Gastrocnemius medialis (tissue), 4 donors: ENCODE measurements at regions not wholly inside any gene's neighbourhood (a gene's known extent, or its start where the extent isn't known, plus 50 kb on each side); places are given as distances from the start of the nearest gene placed in this dataset.

Source experiments
- ATAC-seq, 2 donors: fragments of 150-250 bp; one replicate each; pipeline ENCODE4 v1.9.1; 2016
- DNase-seq, 2 donors: peaks; one replicate each; pipeline ENCODE4 v3.0.0-alpha.2; 2019
- H3K27ac ChIP-seq, 4 donors: fragments of 200-600 bp; sonication (generic); 1 replicate in 1 of 4; 2 replicates in 3 of 4; pipeline ENCODE4 v1.5.1; 2016 to 2018; ENCODE audit warnings: mild to moderate bottlenecking in 2 of 4, moderate library complexity in 1 of 4
- H3K27me3 ChIP-seq, 3 donors: fragments of 200-600 bp; sonication (generic) in 2 of 3; 1 replicate in 1 of 3; 2 replicates in 2 of 3; pipeline versions ENCODE4 v1.5.1 to v1.6.0; 2016 to 2019; ENCODE audit warnings: mild to moderate bottlenecking in 1 of 3, moderate library complexity in 1 of 3
- H3K36me3 ChIP-seq, 2 donors: fragments of 200-600 bp; sonication (generic) in 1 of 2; one replicate each; pipeline ENCODE4 v1.5.1; 2017 to 2018
- H3K4me1 ChIP-seq, 2 donors: fragments of 200-600 bp; sonication (generic) in 1 of 2; one replicate each; pipeline ENCODE4 v1.5.1; 2016 to 2017; ENCODE audit warnings: mild to moderate bottlenecking in 2 of 2
- H3K4me3 ChIP-seq, 4 donors: fragments of 200-600 bp; sonication (generic) in 3 of 4; 1 replicate in 1 of 4; 2 replicates in 3 of 4; pipeline ENCODE4 v1.5.1; 2016 to 2019; ENCODE audit warnings: mild to moderate bottlenecking in 2 of 4
- H3K9me3 ChIP-seq, 3 donors: fragments of 200-600 bp; sonication (generic) in 2 of 3; 1 replicate in 1 of 3; 2 replicates in 2 of 3; pipeline ENCODE4 v1.5.1; 2016 to 2019
- CTCF ChIP-seq, 5 experiments: fragments of 450-650 bp in 3 of 5; fragments of 200-600 bp in 2 of 5; sonication (generic) in 2 of 5; IDR thresholded peaks in 4 of 5; conservative IDR thresholded peaks in 1 of 5; 1 replicate in 4 of 5; 2 replicates in 1 of 5; pipeline ENCODE4 v1.5.1; 2016 to 2019; ENCODE audit warnings: antibody characterized with exemption in 5 of 5, mild to moderate bottlenecking in 3 of 5, moderate library complexity in 3 of 5
- POLR2A ChIP-seq, 2 donors: fragments of 450-650 bp; IDR thresholded peaks; one replicate each; pipeline ENCODE4 v1.6.1; 2017; ENCODE audit warnings: antibody characterized with exemption in 2 of 2, mild to moderate bottlenecking in 2 of 2, moderate library complexity in 2 of 2
- in situ Hi-C, 4 donors: fragments of 200-750 bp; cut with MboI; loops; one replicate each; pipeline versions ENCODE4 v1.15.0 to v1.8.0; 2017; ENCODE audit warnings: low sequenced_read_pairs in 4 of 4
- intact Hi-C: fragments of 100-400 bp; cut with DNase I; formaldehyde crosslinking; loops from one replicate; pipeline ENCODE4 v1.15.1; 2023; ENCODE audit warnings: low total_unique reads

- intact Hi-C loops: no loop called here
- no peaks in the 10 kb centered on the region for H3K36me3 ChIP-seq
These were observed 367.6 kb downstream of the SPATA31D1 start for GRCh38 chr9:82356131-82356530.

GRCh38 chr9:82356871-82357270, 368.3 kb downstream of the SPATA31D1 start:
- H3K9me3 ChIP-seq: no peaks in the 10 kb centered on the region
- no peaks in the 10 kb centered on the region for H3K4me1 ChIP-seq
- no peaks in the 10 kb centered on the region for H3K27me3 ChIP-seq
- H3K4me3 ChIP-seq: no peak overlapping the region
- intact Hi-C loops: no loop called here
- no peak for ATAC-seq
- no peak overlapping the region for H3K27ac ChIP-seq
- in situ Hi-C loops: no loop called here
- TF ChIP-seq CTCF (IDR thresholded peaks at IDR 0.05 in 4 of 5, conservative IDR thresholded peaks at IDR 0.05 in 1 of 5): no peak
- TF ChIP-seq POLR2A (IDR thresholded peaks at IDR 0.05): no peak
- no peaks in the 10 kb centered on the region for H3K36me3 ChIP-seq
- DNase-seq: no peak

More at GRCh38 chr9:82356131-82356530, 367.6 kb downstream of the SPATA31D1 start:
- TF ChIP-seq CTCF (IDR thresholded peaks at IDR 0.05 in 4 of 5, conservative IDR thresholded peaks at IDR 0.05 in 1 of 5) (no peak), POLR2A (IDR thresholded peaks at IDR 0.05) (no peak)
- in situ Hi-C loops: no loop called here
- no peak overlapping the region for H3K27ac ChIP-seq
- H3K4me3 ChIP-seq: no peak overlapping the region
- DNase-seq (no peak), ATAC-seq (no peak)
- H3K27me3 ChIP-seq: no peaks in the 10 kb centered on the region
- no peaks in the 10 kb centered on the region for H3K4me1 ChIP-seq
- no peaks in the 10 kb centered on the region for H3K9me3 ChIP-seq

GRCh38 chr9:82363198-82363597, 374.6 kb downstream of the SPATA31D1 start:
- in situ Hi-C loops: no loop called here
- H3K4me1 ChIP-seq: peaks cover 6 to 8% of the 10 kb centered on the region in 2 donors
- ATAC-seq (no peak), DNase-seq (no peak)
- H3K4me3 ChIP-seq: no peak overlapping the region
- H3K27ac ChIP-seq: no peak overlapping the region
- intact Hi-C loops: no loop called here
- TF ChIP-seq POLR2A (IDR thresholded peaks at IDR 0.05): no peak
- TF ChIP-seq CTCF (IDR thresholded peaks at IDR 0.05 in 4 of 5, conservative IDR thresholded peaks at IDR 0.05 in 1 of 5): no peak
- H3K36me3 ChIP-seq: no peaks in the 10 kb centered on the region
- H3K27me3 ChIP-seq: no peaks in the 10 kb centered on the region
- no peaks in the 10 kb centered on the region for H3K9me3 ChIP-seq

GRCh38 chr9:82363682-82364081, 375.1 kb downstream of the SPATA31D1 start:
- H3K4me3 ChIP-seq: no peak overlapping the region
- H3K9me3 ChIP-seq: no peaks in the 10 kb centered on the region
- ATAC-seq: no peak
- H3K4me1 ChIP-seq: peaks cover 6 to 8% of the 10 kb centered on the region in 2 donors
- no peak for DNase-seq
- no peak for TF ChIP-seq POLR2A (IDR thresholded peaks at IDR 0.05)
- TF ChIP-seq CTCF (IDR thresholded peaks at IDR 0.05 in 4 of 5, conservative IDR thresholded peaks at IDR 0.05 in 1 of 5): no peak
- intact Hi-C loops: no loop called here
- in situ Hi-C loops: no loop called here
- no peak overlapping the region for H3K27ac ChIP-seq
- H3K27me3 ChIP-seq: no peaks in the 10 kb centered on the region
- H3K36me3 ChIP-seq: no peaks in the 10 kb centered on the region

GRCh38 chr9:82367016-82367415, 378.4 kb downstream of the SPATA31D1 start:
- Histone ChIP-seq H3K27ac (no peak overlapping the region), H3K4me1 (peaks cover 6 to 8% of the 10 kb centered on the region in 2 donors), H3K9me3 (no peaks in the 10 kb centered on the region), H3K27me3 (no peaks in the 10 kb centered on the region), H3K36me3 (no peaks in the 10 kb centered on the region), H3K4me3 (no peak overlapping the region)
- no peak for TF ChIP-seq POLR2A (IDR thresholded peaks at IDR 0.05)
- TF ChIP-seq CTCF (IDR thresholded peaks at IDR 0.05 in 4 of 5, conservative IDR thresholded peaks at IDR 0.05 in 1 of 5): no peak
- DNase-seq (no peak), ATAC-seq (no peak)
- in situ Hi-C loops (no loop called here), intact Hi-C loops (no loop called here)
